H9 (cell line): ENCODE measurements at regions not wholly inside any gene's neighbourhood (a gene's known extent, or its start where the extent isn't known, plus 50 kb on each side); places are given as distances from the start of the nearest gene placed in this dataset.

Experiments
- DNase-seq: peaks from one replicate; pipeline ENCODE4 v3.0.0-alpha.2; 2017
- H2AFZ ChIP-seq: one replicate; pipeline ENCODE4 v1.6.1; 2013; ENCODE audit warnings: mild to moderate bottlenecking, low read length, control low read depth, moderate library complexity
- H2AK5ac ChIP-seq: 2 replicates; pipeline ENCODE4 v1.6.1; 2013; ENCODE audit warnings: low read length, control low read depth, mixed read lengths; ENCODE audit not compliant: insufficient read length
- H2BK120ac ChIP-seq: one replicate; pipeline ENCODE4 v1.6.1; 2013; ENCODE audit warnings: low read depth, mild to moderate bottlenecking, low read length, control low read depth, inconsistent platforms; ENCODE audit not compliant: poor library complexity, severe bottlenecking
- H2BK12ac ChIP-seq: 2 replicates; pipeline ENCODE4 v1.6.1; 2013; ENCODE audit warnings: low read length, control low read depth, mixed read lengths, low read depth; ENCODE audit not compliant: insufficient read length
- H2BK15ac ChIP-seq: 2 replicates; pipeline ENCODE4 v1.6.1; 2013; ENCODE audit warnings: low read depth, low read length, control low read depth
- H2BK20ac ChIP-seq: one replicate; pipeline ENCODE4 v1.6.1; 2013; ENCODE audit warnings: low read depth, mild to moderate bottlenecking, low read length, control low read depth, inconsistent platforms; ENCODE audit not compliant: poor library complexity, severe bottlenecking
- H2BK5ac ChIP-seq: 2 replicates; pipeline ENCODE4 v1.6.1; 2013; ENCODE audit warnings: low read length, control low read depth, mixed read lengths; ENCODE audit not compliant: insufficient read length
- H3K14ac ChIP-seq: 2 replicates; pipeline ENCODE4 v1.6.1; 2013; ENCODE audit warnings: low read length, control low read depth; ENCODE audit not compliant: insufficient read depth
- H3K18ac ChIP-seq: 2 replicates; pipeline ENCODE4 v1.6.1; 2013; ENCODE audit warnings: low read depth, mild to moderate bottlenecking, mixed read lengths, low read length, control low read depth; ENCODE audit not compliant: insufficient read length
- H3K23ac ChIP-seq: 2 replicates; pipeline ENCODE4 v1.6.1; 2013; ENCODE audit warnings: low read length, control low read depth, mixed read lengths, low read depth; ENCODE audit not compliant: insufficient read length
- H3K23me2 ChIP-seq: 2 replicates; pipeline ENCODE4 v1.6.1; 2013; ENCODE audit warnings: low read depth, mild to moderate bottlenecking, mixed read lengths, low read length, control low read depth; ENCODE audit not compliant: insufficient read length, poor library complexity, severe bottlenecking
- H3K27ac ChIP-seq: 2 replicates; pipeline ENCODE4 v1.5.1; 2013; ENCODE audit warnings: low read length, control low read depth, mixed read lengths, low read depth; ENCODE audit not compliant: insufficient read length
- H3K27me3 ChIP-seq: 2 replicates; pipeline ENCODE4 v1.6.1; 2013; ENCODE audit warnings: low read length, control low read depth, inconsistent platforms; ENCODE audit not compliant: insufficient read depth
- H3K4ac ChIP-seq: 2 replicates; pipeline ENCODE4 v1.6.1; 2013; ENCODE audit warnings: low read depth, mild to moderate bottlenecking, control low read depth, inconsistent platforms, low read length, moderate library complexity
- H3K4me1 ChIP-seq: 2 replicates; pipeline ENCODE4 v1.6.1; 2013; ENCODE audit warnings: low read length, control low read depth, inconsistent platforms; ENCODE audit not compliant: insufficient read depth
- H3K4me2 ChIP-seq: 2 replicates; pipeline ENCODE4 v1.6.1; 2013; ENCODE audit warnings: low read length, control low read depth, mixed read lengths; ENCODE audit not compliant: insufficient read length, insufficient read depth
- H3K56ac ChIP-seq: 2 replicates; pipeline ENCODE4 v1.6.1; 2013; ENCODE audit warnings: low read depth, mild to moderate bottlenecking, mixed read lengths, low read length, control low read depth; ENCODE audit not compliant: insufficient read length
- H3K79me1 ChIP-seq: 2 replicates; pipeline ENCODE4 v1.6.1; 2013; ENCODE audit warnings: low read depth, mild to moderate bottlenecking, moderate library complexity, low read length, control low read depth, inconsistent platforms; ENCODE audit not compliant: insufficient read depth, poor library complexity, severe bottlenecking
- H3K79me2 ChIP-seq: 2 replicates; pipeline ENCODE4 v1.6.1; 2013; ENCODE audit warnings: low read length, control low read depth, inconsistent platforms; ENCODE audit not compliant: insufficient read depth
- H3K9ac ChIP-seq: 2 replicates; pipeline ENCODE4 v1.6.1; 2013; ENCODE audit warnings: low read length, control low read depth, mixed read lengths; ENCODE audit not compliant: insufficient read length; ENCODE audit errors: extremely low read depth
- H3K9me3 ChIP-seq: one replicate; pipeline ENCODE4 v1.6.1; 2013; ENCODE audit warnings: low read depth, low read length, inconsistent platforms; ENCODE audit not compliant: control insufficient read depth
- H3T11ph ChIP-seq: one replicate; pipeline ENCODE4 v1.6.1; 2013; ENCODE audit warnings: mild to moderate bottlenecking, low read length, control low read depth, inconsistent platforms
- H4K20me1 ChIP-seq: one replicate; pipeline ENCODE4 v1.6.1; 2013; ENCODE audit not compliant: control insufficient read depth, insufficient read length, insufficient read depth
- H4K5ac ChIP-seq: 2 replicates; pipeline ENCODE4 v1.6.1; 2013; ENCODE audit warnings: low read depth, mild to moderate bottlenecking, mixed read lengths, low read length, control low read depth; ENCODE audit not compliant: insufficient read length
- H4K8ac ChIP-seq: replicated peaks from 2 replicates; pipeline ENCODE4 v1.6.1; 2013; ENCODE audit warnings: low read length, control low read depth, mixed read lengths, low read depth; ENCODE audit not compliant: insufficient read length
- H4K91ac ChIP-seq: 2 replicates; pipeline ENCODE4 v1.6.1; 2013; ENCODE audit warnings: low read depth, mild to moderate bottlenecking, moderate library complexity, mixed read lengths, low read length, control low read depth; ENCODE audit not compliant: insufficient read length
- H3K27ac Mint-ChIP-seq, 3 experiments: 2 replicates in 2 of 3; 3 replicates in 1 of 3; pipeline ENCODE4 v1.8.0; 2020 to 2021; ENCODE audit warnings: mixed read lengths in 3 of 3, mild to moderate bottlenecking in 1 of 3, moderate library complexity in 1 of 3
- H3K27me3 Mint-ChIP-seq: 2 replicates; pipeline ENCODE4 v1.8.0; 2021; ENCODE audit warnings: low read depth, mild to moderate bottlenecking, moderate library complexity, mixed read lengths
- H3K36me3 Mint-ChIP-seq, 3 experiments: 2 replicates in 2 of 3; 3 replicates in 1 of 3; pipeline ENCODE4 v1.8.0; 2020 to 2021; ENCODE audit warnings: low read depth in 3 of 3, mixed read lengths in 3 of 3; ENCODE audit not compliant: insufficient read depth in 1 of 3
- H3K4me1 Mint-ChIP-seq, 2 experiments: 2 replicates each; pipeline ENCODE4 v1.8.0; 2020; ENCODE audit warnings: mixed read lengths in 2 of 2
- H3K4me3 Mint-ChIP-seq, 2 experiments: 2 replicates in 1 of 2; 3 replicates in 1 of 2; pipeline ENCODE4 v1.8.0; 2020 to 2021; ENCODE audit warnings: mild to moderate bottlenecking in 2 of 2, mixed read lengths in 2 of 2, moderate library complexity in 1 of 2
- H3K9me3 Mint-ChIP-seq, 2 experiments: 2 replicates in 1 of 2; 3 replicates in 1 of 2; pipeline ENCODE4 v1.8.0; 2020; ENCODE audit warnings: mild to moderate bottlenecking in 2 of 2, mixed read lengths in 2 of 2, moderate library complexity in 1 of 2
- CTCF ChIP-seq: fragments of 200-600 bp; sonication (generic); conservative IDR thresholded peaks from 3 replicates; pipeline ENCODE4 v1.8.0; 2021; ENCODE audit warnings: antibody characterized with exemption, mild to moderate bottlenecking
- whole genome bisulfite sequencing: extraction: QIAGEN DNeasy Blood & Tissue Kit; methylation state at CpG from one replicate; pipeline ENCODE4 v1.1.7; 2013; ENCODE audit warnings: missing lambda C conversion rate, low lambda C conversion rate, mixed read lengths; ENCODE audit not compliant: insufficient read length; ENCODE audit errors: extremely low coverage; 5-methylcytosine and 5-hydroxymethylcytosine counted together

- no peak overlapping the region for H4K5ac ChIP-seq
- no peak overlapping the region for H2BK12ac ChIP-seq
- no peaks in the 10 kb centered on the region for H3K27me3 ChIP-seq
- no peak overlapping the region for H3K56ac ChIP-seq
- H3K23me2 ChIP-seq, result no peaks in the 10 kb centered on the region
- H2BK120ac ChIP-seq, result no peak overlapping the region
- no peak overlapping the region for H3K23ac ChIP-seq
- no peak overlapping the region for H4K91ac ChIP-seq
- no peaks in the 10 kb centered on the region for H3K9me3 ChIP-seq
- no peak overlapping the region for H2BK5ac ChIP-seq
- no peak for DNase-seq
- Mint-ChIP-seq H3K27ac (no peak overlapping the region), H3K36me3 (no peaks in the 10 kb centered on the region), H3K4me1 (no peaks in the 10 kb centered on the region), H3K9me3 (no peaks in the 10 kb centered on the region), H3K4me3 (no peak overlapping the region), H3K27me3 (no peaks in the 10 kb centered on the region)
- TF ChIP-seq CTCF, result no peak
- H3K4me1 ChIP-seq, result no peaks in the 10 kb centered on the region
- H3K14ac ChIP-seq, result no peak overlapping the region
- H3K79me2 ChIP-seq, result no peaks in the 10 kb centered on the region
- WGBS, result no CpG with 5 or more reads among the region's 3 CpGs
- no peak overlapping the region for H3T11ph ChIP-seq
- no peak overlapping the region for H3K4ac ChIP-seq
- H2BK15ac ChIP-seq, result no peak overlapping the region
- H2BK20ac ChIP-seq, result no peak overlapping the region
- no peaks in the 10 kb centered on the region for H3K79me1 ChIP-seq
- H3K27ac ChIP-seq, result no peak overlapping the region
- no peak overlapping the region for H4K8ac ChIP-seq
- H3K4me2 ChIP-seq, result no peak overlapping the region
- no peak overlapping the region for H3K9ac ChIP-seq
- no peak overlapping the region for H2AK5ac ChIP-seq
- H3K18ac ChIP-seq, result no peak overlapping the region
- no peak overlapping the region for H2AFZ ChIP-seq
- H4K20me1 ChIP-seq, result no peaks in the 10 kb centered on the region
Measured at GRCh38 chr7:52571026-52571425, 464.4 kb upstream of the POM121L12 start.
